ENCODE measurements at regions not wholly inside any gene's neighbourhood (a gene's known extent, or its start where the extent isn't known, plus 50 kb on each side); places are given as distances from the start of the nearest gene placed in this dataset.
"Not testable (repeated sequence)": the region's sequence is repeated elsewhere in the genome, so short reads cannot be mapped to it uniquely, and the experiment has no call there.

GRCh38 chr21:27333096-27333495 lies 366.2 kb upstream of the ADAMTS5 start:
- no peak for DNase-seq
- in situ Hi-C loops (cut with HindIII; ENCODE audit: low pct_ligation_motif_present, low pct_unique_long_range_greater_than_20kb, low sequenced_read_pairs): no loop called here

DNA sequence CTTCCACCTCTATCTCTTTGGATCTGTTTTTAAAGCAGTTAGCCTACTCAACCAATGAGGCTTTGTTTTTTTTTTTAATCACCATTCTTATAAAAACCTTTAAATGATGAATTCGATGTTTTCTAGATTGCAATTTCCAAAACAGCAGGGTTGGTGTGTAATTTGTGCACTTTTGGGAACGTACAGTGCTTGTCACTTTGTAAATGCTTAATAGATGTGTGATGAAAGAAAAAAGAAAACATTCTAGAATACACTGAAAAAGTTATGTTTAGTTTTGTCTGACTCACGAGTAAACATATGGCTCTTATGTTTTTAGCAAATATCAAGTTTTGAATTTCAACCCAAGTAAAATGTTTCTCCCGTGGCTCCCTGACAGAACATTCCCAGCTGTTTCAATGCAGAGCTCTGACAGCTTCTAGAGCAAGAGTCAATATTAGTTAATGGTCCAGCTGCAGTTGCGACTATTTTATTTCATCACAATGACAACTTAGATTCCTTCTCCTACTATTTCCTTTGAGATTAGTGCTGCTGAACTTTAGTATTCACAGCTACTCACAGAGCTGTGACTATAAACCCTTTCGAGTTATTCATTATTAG lies 362.5 kb upstream of the ADAMTS5 start:
- in situ Hi-C loops (cut with HindIII; ENCODE audit: low pct_ligation_motif_present, low pct_unique_long_range_greater_than_20kb, low sequenced_read_pairs): no loop called here
- no peak for DNase-seq

DNA sequence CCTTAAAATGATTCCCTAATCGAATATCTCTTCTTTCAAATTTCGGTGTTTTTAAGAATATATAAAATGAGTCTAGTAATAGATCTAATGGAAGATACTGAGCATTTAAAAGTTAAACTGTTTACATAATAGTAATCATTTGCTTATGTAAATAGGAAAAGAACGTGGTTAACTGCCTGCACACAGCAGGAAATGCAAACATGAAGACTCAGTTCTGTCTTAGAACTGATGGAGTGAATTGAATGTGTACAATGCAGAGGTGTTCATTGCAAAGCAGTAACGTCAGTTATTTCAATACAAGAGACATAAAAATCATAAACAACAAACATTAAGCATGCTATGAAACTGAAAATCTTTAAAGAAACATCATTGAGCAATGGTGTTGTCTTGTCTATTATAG lies 359.4 kb upstream of the ADAMTS5 start:
- no peak for DNase-seq
- in situ Hi-C loops (cut with HindIII; ENCODE audit: low pct_ligation_motif_present, low pct_unique_long_range_greater_than_20kb, low sequenced_read_pairs): no loop called here

DNA sequence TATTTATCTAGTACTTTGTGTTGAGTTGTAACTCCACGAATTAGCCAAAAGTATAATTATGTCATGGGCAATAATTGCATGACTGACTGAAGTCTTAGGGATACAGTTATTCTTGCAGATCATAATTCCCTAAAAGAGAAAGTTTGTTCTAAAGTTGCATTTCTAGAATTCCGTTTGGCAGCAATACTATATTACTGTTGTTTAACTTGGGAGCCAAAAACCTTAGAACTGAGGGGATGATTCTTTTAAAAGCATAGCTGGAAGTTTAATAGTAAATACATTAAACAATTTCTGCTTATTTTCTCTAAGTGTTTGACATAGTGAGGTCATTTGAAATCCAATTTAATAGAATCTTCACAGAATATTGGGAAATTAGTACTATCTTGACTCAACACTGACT lies 356.4 kb upstream of the ADAMTS5 start:
- DNase-seq: no peak

GRCh38 chr21:27321791-27322190 lies 354.9 kb upstream of the ADAMTS5 start:
- DNase-seq: no peak
- in situ Hi-C loops (cut with HindIII; ENCODE audit: low pct_ligation_motif_present, low pct_unique_long_range_greater_than_20kb, low sequenced_read_pairs): no loop called here

More for the DNA sequence above, 356.4 kb upstream of the ADAMTS5 start:
- in situ Hi-C loops (cut with HindIII; ENCODE audit: low pct_ligation_motif_present, low pct_unique_long_range_greater_than_20kb, low sequenced_read_pairs): no loop called here

DNA sequence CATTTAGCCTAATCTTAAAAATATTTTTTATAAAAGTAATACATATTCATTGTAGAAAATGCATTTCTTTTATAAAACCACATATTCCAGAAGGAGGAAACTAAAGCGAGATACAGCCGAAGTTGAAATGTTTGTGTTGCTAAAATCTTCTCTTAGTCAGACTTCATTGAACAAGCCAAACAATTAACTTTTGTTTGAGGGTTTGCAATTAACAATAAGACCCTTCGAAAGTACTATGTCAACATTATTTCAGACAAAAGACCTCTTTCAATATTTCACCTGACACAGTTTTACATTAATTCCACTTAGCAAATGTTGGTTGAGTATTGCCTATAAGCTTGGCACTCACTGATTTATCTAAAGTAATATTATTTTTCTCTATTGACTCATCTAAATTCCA lies 354.0 kb upstream of the ADAMTS5 start:
- in situ Hi-C loops (cut with HindIII; ENCODE audit: low pct_ligation_motif_present, low pct_unique_long_range_greater_than_20kb, low sequenced_read_pairs): no loop called here

GRCh38 chr21:27317601-27318000 lies 350.7 kb upstream of the ADAMTS5 start:
- in situ Hi-C loops (cut with HindIII; ENCODE audit: low pct_ligation_motif_present, low pct_unique_long_range_greater_than_20kb, low sequenced_read_pairs); DNase-seq: not testable (repeated sequence)

More for the DNA sequence above, 354.0 kb upstream of the ADAMTS5 start:
- no peak for DNase-seq

GRCh38 chr21:27315373-27315772 lies 348.5 kb upstream of the ADAMTS5 start:
- in situ Hi-C loops (cut with HindIII; ENCODE audit: low pct_ligation_motif_present, low pct_unique_long_range_greater_than_20kb, low sequenced_read_pairs): no loop called here
- no peak for DNase-seq

- no peak for DNase-seq
- in situ Hi-C loops (cut with HindIII; ENCODE audit: low pct_ligation_motif_present, low pct_unique_long_range_greater_than_20kb, low sequenced_read_pairs): no loop called here
These were observed 347.2 kb upstream of the ADAMTS5 start for GRCh38 chr21:27314131-27314530.

DNA sequence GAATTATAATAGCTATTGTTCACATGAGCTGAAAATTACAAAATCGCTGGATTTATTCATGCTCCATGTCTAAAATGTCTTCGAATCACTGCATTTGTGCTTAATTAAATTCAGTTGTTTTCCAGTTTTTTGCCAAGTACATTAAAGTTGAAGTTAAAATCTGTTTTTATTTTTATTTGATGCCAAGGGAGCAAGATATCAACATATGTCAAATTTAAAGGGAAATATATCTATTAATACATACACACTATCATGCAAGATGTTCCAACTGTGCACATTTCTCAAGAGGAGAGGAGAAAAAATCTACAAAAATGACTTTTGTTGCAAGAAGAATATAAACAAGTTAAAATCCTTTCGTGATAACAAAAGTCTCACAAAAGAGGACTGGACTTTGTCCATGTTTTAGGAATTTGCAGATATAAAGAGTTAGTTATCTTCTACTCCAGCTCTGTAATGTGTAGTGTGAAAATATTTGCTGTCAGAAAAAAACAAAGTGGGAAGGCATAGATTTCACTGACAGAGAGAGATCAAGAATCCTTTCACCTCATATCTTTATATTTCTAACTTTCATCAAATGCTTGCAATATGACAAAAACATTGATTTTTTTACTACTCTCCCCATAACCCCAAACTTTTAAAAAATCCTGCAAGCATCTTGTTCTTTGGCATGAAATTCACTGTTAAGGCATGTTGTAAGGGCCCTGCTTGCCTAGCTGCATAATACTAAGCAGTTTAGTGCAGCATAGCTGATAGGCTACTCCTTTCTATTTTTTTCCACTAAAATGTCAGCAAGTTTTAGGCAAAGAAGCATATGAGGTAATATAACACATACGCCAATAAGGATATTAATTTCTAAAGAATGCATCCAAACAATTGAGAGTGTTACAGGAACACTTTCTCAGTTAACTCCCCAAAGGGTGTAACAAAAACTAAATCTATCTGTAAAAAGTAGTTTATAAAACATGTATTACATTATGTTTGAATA lies 340.2 kb upstream of the ADAMTS5 start:
- no peak for DNase-seq

GRCh38 chr21:27306206-27306605 lies 339.3 kb upstream of the ADAMTS5 start:
- DNase-seq: no peak
- in situ Hi-C loops (cut with HindIII; ENCODE audit: low pct_ligation_motif_present, low pct_unique_long_range_greater_than_20kb, low sequenced_read_pairs): no loop called here

More for the DNA sequence above, 340.2 kb upstream of the ADAMTS5 start:
- in situ Hi-C loops (cut with HindIII; ENCODE audit: low pct_ligation_motif_present, low pct_unique_long_range_greater_than_20kb, low sequenced_read_pairs): no loop called here

- in situ Hi-C loops (cut with HindIII; ENCODE audit: low pct_ligation_motif_present, low pct_unique_long_range_greater_than_20kb, low sequenced_read_pairs): no loop called here
- DNase-seq: no peak
These were observed 334.3 kb upstream of the ADAMTS5 start for GRCh38 chr21:27301220-27301619.

DNA sequence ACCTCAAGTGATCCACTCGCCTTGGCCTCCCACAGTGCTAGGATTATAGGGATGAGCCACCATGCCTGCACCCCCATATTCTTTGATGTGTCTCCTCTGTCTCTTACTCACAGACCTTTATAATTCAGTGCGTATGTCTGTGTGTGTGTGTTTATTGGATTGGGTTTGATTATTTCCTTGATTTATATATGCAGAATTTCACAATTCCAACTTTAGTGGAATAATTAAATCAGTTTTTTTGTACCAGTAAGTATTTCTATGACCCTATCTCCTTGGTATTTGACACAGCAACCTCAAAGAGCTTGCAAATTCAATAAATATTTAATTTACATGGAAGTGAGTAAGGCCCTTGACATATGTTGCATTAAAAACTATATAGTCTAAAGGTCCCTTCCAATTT lies 333.9 kb upstream of the ADAMTS5 start:
- in situ Hi-C loops (cut with HindIII; ENCODE audit: low pct_ligation_motif_present, low pct_unique_long_range_greater_than_20kb, low sequenced_read_pairs): no loop called here
- DNase-seq: no peak

DNA sequence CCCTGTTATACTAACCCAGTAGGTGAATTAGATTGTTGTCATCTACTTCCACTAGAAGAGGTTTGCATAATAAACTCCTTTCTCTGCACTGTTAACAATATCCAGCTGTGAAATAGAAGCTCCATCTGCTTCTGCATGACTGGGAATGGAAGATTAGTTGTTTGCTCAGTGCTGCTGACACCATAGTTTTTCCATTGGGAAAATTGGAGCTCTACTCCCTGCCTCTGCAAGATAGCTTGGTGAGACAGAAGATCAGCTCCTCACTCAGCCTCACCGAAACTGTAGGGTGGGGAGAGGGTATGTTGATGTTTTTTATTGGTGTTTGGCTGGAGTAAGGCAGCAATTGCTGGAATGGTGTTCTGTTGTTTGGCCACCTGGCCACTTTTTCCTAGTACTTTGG lies 331.6 kb upstream of the ADAMTS5 start:
- in situ Hi-C loops (cut with HindIII; ENCODE audit: low pct_ligation_motif_present, low pct_unique_long_range_greater_than_20kb, low sequenced_read_pairs): no loop called here
- no peak for DNase-seq

- no peak for DNase-seq
- in situ Hi-C loops (cut with HindIII; ENCODE audit: low pct_ligation_motif_present, low pct_unique_long_range_greater_than_20kb, low sequenced_read_pairs): no loop called here
These were observed 326.4 kb upstream of the ADAMTS5 start for GRCh38 chr21:27293239-27293638.

DNA sequence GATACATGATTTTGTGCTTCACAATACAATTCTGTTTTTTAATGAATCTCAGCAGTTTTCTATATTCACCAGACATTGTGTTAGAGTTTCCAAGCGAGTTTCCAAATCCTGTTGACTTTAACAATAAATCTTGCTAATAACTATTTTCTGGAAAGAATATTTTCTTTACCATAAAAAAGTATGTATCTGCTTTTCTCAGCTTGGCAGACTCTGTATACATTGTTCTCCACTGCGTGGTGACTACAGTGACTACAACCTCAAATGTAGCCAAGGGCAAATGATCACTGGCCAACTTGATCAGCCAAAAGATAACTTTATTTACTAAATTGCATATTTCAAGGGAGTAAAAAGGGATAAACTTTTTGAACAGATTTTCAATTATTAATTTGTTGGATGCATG lies 325.9 kb upstream of the ADAMTS5 start:
- DNase-seq: no peak
- in situ Hi-C loops (cut with HindIII; ENCODE audit: low pct_ligation_motif_present, low pct_unique_long_range_greater_than_20kb, low sequenced_read_pairs): no loop called here

DNA sequence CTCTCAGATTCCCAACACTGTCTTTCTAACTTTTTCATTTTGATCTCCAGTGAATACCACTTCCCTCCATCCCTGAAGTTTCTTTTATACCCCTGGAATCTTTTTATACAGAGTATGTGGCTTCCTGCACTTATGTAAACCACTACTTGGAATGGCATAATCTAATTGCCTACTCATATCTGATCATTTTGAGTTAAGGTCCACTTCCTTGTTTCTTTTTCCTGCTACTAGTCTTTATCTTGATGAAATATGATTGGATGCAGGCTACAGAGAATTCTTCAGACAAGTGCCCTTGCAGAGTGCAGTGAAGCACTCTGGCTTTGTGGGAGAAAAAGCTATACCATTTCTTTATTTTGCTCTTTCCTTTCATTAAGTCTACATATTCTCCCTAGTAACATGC lies 325.3 kb upstream of the ADAMTS5 start:
- in situ Hi-C loops (cut with HindIII; ENCODE audit: low pct_ligation_motif_present, low pct_unique_long_range_greater_than_20kb, low sequenced_read_pairs): no loop called here
- no peak for DNase-seq

DNA sequence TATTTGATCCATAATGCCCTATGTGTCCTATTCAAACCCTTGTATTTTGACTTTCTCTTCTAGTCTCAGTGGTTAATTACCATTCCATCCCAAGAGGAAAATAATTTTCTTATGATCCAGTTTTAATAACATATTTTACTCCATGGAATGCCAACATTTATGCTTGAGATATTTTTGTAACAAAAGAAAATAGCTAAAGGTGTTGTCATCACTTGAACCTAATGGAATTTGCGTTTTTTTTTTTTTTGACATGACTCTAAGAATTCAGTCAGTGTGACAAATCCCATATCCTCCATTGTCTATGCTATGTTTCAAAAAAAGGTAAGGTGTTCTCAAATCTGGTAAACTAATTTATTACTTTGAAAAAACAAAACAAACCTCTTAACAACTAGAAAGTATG lies 324.1 kb upstream of the ADAMTS5 start:
- in situ Hi-C loops (cut with HindIII; ENCODE audit: low pct_ligation_motif_present, low pct_unique_long_range_greater_than_20kb, low sequenced_read_pairs): no loop called here
- no peak for DNase-seq

DNA sequence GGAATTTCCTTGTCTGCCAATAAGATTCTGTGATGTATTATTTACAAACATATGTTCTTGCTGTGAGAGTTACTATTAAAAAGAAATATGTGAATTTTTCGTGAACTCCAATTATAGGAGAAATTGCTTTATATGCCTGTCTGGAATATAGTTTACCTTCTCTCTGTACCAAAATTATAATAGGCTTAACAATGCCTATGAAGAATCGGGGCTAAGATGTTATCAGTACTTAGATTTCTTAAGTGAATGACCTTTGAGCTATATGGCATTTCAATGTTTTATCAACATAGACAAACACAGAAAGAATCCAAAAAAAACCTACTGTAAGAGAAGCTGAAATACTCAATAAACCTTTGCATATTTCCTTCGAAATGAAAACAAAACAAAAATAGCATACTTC lies 323.1 kb upstream of the ADAMTS5 start:
- no peak for DNase-seq
- in situ Hi-C loops (cut with HindIII; ENCODE audit: low pct_ligation_motif_present, low pct_unique_long_range_greater_than_20kb, low sequenced_read_pairs): no loop called here

DNA sequence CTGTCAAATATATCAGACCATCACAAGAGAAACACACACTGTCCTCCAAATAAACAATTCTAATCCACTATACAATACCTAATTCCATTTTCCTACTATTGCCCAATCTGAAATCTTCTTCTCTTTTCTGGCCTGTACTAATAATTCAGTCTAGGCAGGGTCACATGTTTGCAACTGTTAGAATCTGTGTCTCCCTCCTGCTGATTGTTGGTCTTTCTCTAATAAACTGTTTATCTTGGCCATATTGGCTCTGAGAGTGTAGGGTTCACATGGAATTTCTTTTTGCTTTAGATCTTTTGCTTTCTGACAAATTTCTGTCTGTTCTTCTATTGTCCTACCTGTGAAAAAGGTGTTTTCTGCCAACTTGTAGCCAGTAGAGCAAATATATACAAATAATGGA lies 319.9 kb upstream of the ADAMTS5 start:
- DNase-seq: no peak
- in situ Hi-C loops (cut with HindIII; ENCODE audit: low pct_ligation_motif_present, low pct_unique_long_range_greater_than_20kb, low sequenced_read_pairs): no loop called here
